WTC11 (cell line): ENCODE measurements at regions not wholly inside any gene's neighbourhood (a gene's known extent, or its start where the extent isn't known, plus 50 kb on each side); places are given as distances from the start of the nearest gene placed in this dataset.

ENCODE experiments used
- ATAC-seq: fragments of 200-7000 bp; cut with Tn5 transposase; 2 replicates; pipeline ENCODE4 v1.10.0; 2021; ENCODE audit warnings: mild to moderate bottlenecking, moderate library complexity
- CTCF ChIA-PET: fragments of 300-600 bp; sonication (Branson Sonifier 250); formaldehyde crosslinking; loops from one replicate; lab custom pipeline; 2021; ENCODE audit warnings: antibody characterized with exemption; lab: Charles Lee
- POLR2A ChIA-PET: fragments of 350-600 bp; sonication (Branson Sonifier 250); formaldehyde crosslinking; loops from one replicate; lab custom pipeline; 2021; ENCODE audit warnings: antibody characterized with exemption; lab: Charles Lee
- DNase-seq: peaks from one replicate; pipeline ENCODE4 v3.0.0; 2021; ENCODE audit warnings: low spot score
- H3K27ac Mint-ChIP-seq: 2 replicates; pipeline ENCODE4 v1.8.0; 2021; ENCODE audit warnings: mixed read lengths
- H3K27me3 Mint-ChIP-seq: 2 replicates; pipeline ENCODE4 v1.8.0; 2021; ENCODE audit warnings: low read depth, mild to moderate bottlenecking, moderate library complexity, mixed read lengths
- H3K36me3 Mint-ChIP-seq: 2 replicates; pipeline ENCODE4 v1.8.0; 2021; ENCODE audit warnings: mixed read lengths
- H3K4me1 Mint-ChIP-seq: 2 replicates; pipeline ENCODE4 v1.8.0; 2022; ENCODE audit warnings: mixed read lengths
- H3K4me3 Mint-ChIP-seq: 2 replicates; pipeline ENCODE4 v1.8.0; 2021; ENCODE audit warnings: mild to moderate bottlenecking, moderate library complexity, mixed read lengths
- H3K9me3 Mint-ChIP-seq: 2 replicates; pipeline ENCODE4 v1.8.0; 2021; ENCODE audit warnings: mixed read lengths
- ATF1 ChIP-seq: sonication (generic); formaldehyde crosslinking; IDR thresholded peaks from 2 replicates; pipeline ENCODE4 v1.8.1; 2023; ENCODE audit warnings: mild to moderate bottlenecking, moderate library complexity, missing genetic modification reagents
- ETV6 ChIP-seq: sonication (generic); formaldehyde crosslinking; IDR thresholded peaks from 2 replicates; pipeline ENCODE4 v1.8.1; 2022; ENCODE audit warnings: mild to moderate bottlenecking, missing genetic modification reagents
- NFE2L1 ChIP-seq: sonication (generic); formaldehyde crosslinking; IDR thresholded peaks from 2 replicates; pipeline ENCODE4 v1.8.1; 2023; ENCODE audit warnings: missing genetic modification reagents
- PRRX2 ChIP-seq: fragments of 250-450 bp; sonication (Bioruptor Pico); IDR thresholded peaks from 2 replicates; pipeline ENCODE4 v1.8.0; 2021; ENCODE audit warnings: mild to moderate bottlenecking
- ZNF232 ChIP-seq: sonication (generic); formaldehyde crosslinking; IDR thresholded peaks from 2 replicates; pipeline ENCODE4 v1.8.0; 2022; ENCODE audit warnings: mild to moderate bottlenecking, missing genetic modification reagents
- ZNF263 ChIP-seq: sonication (generic); formaldehyde crosslinking; IDR thresholded peaks from 2 replicates; pipeline ENCODE4 v1.8.1; 2022; ENCODE audit warnings: low read depth, mild to moderate bottlenecking, moderate library complexity, missing genetic modification reagents
- ZNF317 ChIP-seq: sonication (generic); formaldehyde crosslinking; IDR thresholded peaks from 2 replicates; pipeline ENCODE4 v1.8.1; 2023; ENCODE audit warnings: low read depth, mild to moderate bottlenecking, moderate library complexity, missing genetic modification reagents, borderline replicate concordance
- ZNF671 ChIP-seq: fragments of 250-450 bp; sonication (Bioruptor Pico); IDR thresholded peaks from 2 replicates; pipeline ENCODE4 v1.8.0; 2021; ENCODE audit warnings: mild to moderate bottlenecking
- TF ChIP-seq, protein P1 (sequence below): sonication (generic); formaldehyde crosslinking; IDR thresholded peaks from 2 replicates; pipeline ENCODE4 v1.8.0; 2023; ENCODE audit warnings: mild to moderate bottlenecking, missing genetic modification reagents
- TF ChIP-seq, protein P2 (sequence below): sonication (generic); formaldehyde crosslinking; IDR thresholded peaks from 2 replicates; pipeline ENCODE4 v1.8.1; 2022; ENCODE audit warnings: mild to moderate bottlenecking, missing genetic modification reagents, moderate library complexity, borderline replicate concordance
- TF ChIP-seq, protein P3 (sequence below): sonication (generic); formaldehyde crosslinking; IDR thresholded peaks from 2 replicates; pipeline ENCODE4 v1.8.1; 2022; ENCODE audit warnings: missing genetic modification reagents, borderline replicate concordance
- TF ChIP-seq, protein P4 (sequence below): fragments of 250-450 bp; sonication (Bioruptor Pico); IDR thresholded peaks from 2 replicates; pipeline ENCODE4 v1.9.0; 2021; ENCODE audit warnings: mild to moderate bottlenecking
- TF ChIP-seq, protein P5 (sequence below): sonication (generic); formaldehyde crosslinking; IDR thresholded peaks from 2 replicates; pipeline ENCODE4 v1.8.1; 2022; ENCODE audit warnings: low read depth, mild to moderate bottlenecking, moderate library complexity, missing genetic modification reagents, borderline replicate concordance
- TF ChIP-seq, protein P6 (sequence below): sonication (generic); formaldehyde crosslinking; IDR thresholded peaks from 2 replicates; pipeline ENCODE4 v1.8.1; 2023; ENCODE audit warnings: mild to moderate bottlenecking, missing genetic modification reagents, moderate library complexity

DNA sequence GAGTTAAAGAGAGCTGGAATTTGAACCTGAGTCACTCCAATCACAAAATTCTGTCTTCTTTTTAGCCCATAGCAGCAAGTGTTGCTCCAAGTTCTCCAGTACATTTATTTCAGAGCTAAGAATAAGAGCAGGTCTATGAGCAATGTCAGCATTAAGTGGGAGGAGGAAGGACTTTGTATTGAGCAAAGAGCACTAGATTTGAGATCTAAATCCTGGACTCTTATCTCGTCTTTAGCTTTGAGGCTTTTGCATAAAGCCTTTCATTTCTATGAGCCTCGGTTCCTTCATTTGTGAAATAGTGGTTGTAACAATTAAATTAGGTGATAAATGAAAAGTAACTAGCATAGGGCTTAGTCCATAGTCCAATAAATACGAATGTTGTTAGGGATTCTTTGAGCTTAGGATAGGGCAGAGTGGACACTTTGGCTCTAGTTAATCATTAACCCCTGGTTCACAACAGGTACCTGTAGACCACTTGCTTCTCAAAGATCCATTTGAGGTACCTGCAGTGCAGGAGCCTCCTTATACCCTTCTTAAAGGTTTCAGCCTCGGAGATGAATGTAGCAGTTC lies 464.1 kb upstream of the KLF4 start (continued):
- TF ChIP-seq, protein P1, sequence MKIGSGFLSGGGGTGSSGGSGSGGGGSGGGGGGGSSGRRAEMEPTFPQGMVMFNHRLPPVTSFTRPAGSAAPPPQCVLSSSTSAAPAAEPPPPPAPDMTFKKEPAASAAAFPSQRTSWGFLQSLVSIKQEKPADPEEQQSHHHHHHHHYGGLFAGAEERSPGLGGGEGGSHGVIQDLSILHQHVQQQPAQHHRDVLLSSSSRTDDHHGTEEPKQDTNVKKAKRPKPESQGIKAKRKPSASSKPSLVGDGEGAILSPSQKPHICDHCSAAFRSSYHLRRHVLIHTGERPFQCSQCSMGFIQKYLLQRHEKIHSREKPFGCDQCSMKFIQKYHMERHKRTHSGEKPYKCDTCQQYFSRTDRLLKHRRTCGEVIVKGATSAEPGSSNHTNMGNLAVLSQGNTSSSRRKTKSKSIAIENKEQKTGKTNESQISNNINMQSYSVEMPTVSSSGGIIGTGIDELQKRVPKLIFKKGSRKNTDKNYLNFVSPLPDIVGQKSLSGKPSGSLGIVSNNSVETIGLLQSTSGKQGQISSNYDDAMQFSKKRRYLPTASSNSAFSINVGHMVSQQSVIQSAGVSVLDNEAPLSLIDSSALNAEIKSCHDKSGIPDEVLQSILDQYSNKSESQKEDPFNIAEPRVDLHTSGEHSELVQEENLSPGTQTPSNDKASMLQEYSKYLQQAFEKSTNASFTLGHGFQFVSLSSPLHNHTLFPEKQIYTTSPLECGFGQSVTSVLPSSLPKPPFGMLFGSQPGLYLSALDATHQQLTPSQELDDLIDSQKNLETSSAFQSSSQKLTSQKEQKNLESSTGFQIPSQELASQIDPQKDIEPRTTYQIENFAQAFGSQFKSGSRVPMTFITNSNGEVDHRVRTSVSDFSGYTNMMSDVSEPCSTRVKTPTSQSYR (CRISPR knock-in tag) = no peak
- TF ChIP-seq, protein P2, sequence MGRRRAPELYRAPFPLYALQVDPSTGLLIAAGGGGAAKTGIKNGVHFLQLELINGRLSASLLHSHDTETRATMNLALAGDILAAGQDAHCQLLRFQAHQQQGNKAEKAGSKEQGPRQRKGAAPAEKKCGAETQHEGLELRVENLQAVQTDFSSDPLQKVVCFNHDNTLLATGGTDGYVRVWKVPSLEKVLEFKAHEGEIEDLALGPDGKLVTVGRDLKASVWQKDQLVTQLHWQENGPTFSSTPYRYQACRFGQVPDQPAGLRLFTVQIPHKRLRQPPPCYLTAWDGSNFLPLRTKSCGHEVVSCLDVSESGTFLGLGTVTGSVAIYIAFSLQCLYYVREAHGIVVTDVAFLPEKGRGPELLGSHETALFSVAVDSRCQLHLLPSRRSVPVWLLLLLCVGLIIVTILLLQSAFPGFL (CRISPR knock-in tag) = no peak

GRCh38 chr9:107952773-107953172 lies 463.2 kb upstream of the KLF4 start:
- CTCF ChIA-PET = no interaction called here
- Mint-ChIP-seq H3K36me3 (peaks cover 12% of the 10 kb centered on the region), H3K27me3 (no peaks in the 10 kb centered on the region), H3K4me3 (no peak overlapping the region), H3K4me1 (no peaks in the 10 kb centered on the region)
- POLR2A ChIA-PET = no interaction called here
- no peak for TF ChIP-seq ZNF317 (CRISPR knock-in tag)
- TF ChIP-seq ETV6 = no peak
- no peak for TF ChIP-seq ATF1 (CRISPR knock-in tag)
- TF ChIP-seq, protein P3, sequence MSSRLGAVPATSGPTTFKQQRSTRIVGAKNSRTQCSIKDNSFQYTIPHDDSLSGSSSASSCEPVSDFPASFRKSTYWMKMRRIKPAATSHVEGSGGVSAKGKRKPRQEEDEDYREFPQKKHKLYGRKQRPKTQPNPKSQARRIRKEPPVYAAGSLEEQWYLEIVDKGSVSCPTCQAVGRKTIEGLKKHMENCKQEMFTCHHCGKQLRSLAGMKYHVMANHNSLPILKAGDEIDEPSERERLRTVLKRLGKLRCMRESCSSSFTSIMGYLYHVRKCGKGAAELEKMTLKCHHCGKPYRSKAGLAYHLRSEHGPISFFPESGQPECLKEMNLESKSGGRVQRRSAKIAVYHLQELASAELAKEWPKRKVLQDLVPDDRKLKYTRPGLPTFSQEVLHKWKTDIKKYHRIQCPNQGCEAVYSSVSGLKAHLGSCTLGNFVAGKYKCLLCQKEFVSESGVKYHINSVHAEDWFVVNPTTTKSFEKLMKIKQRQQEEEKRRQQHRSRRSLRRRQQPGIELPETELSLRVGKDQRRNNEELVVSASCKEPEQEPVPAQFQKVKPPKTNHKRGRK (CRISPR knock-in tag) = no peak
- no peak for TF ChIP-seq ZNF232 (CRISPR knock-in tag)
- TF ChIP-seq ZNF671 = no peak
- TF ChIP-seq, protein P4, sequence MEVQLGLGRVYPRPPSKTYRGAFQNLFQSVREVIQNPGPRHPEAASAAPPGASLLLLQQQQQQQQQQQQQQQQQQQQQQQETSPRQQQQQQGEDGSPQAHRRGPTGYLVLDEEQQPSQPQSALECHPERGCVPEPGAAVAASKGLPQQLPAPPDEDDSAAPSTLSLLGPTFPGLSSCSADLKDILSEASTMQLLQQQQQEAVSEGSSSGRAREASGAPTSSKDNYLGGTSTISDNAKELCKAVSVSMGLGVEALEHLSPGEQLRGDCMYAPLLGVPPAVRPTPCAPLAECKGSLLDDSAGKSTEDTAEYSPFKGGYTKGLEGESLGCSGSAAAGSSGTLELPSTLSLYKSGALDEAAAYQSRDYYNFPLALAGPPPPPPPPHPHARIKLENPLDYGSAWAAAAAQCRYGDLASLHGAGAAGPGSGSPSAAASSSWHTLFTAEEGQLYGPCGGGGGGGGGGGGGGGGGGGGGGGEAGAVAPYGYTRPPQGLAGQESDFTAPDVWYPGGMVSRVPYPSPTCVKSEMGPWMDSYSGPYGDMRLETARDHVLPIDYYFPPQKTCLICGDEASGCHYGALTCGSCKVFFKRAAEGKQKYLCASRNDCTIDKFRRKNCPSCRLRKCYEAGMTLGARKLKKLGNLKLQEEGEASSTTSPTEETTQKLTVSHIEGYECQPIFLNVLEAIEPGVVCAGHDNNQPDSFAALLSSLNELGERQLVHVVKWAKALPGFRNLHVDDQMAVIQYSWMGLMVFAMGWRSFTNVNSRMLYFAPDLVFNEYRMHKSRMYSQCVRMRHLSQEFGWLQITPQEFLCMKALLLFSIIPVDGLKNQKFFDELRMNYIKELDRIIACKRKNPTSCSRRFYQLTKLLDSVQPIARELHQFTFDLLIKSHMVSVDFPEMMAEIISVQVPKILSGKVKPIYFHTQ (CRISPR knock-in tag) = no peak
- TF ChIP-seq PRRX2 (CRISPR knock-in tag) = no peak
- TF ChIP-seq, protein P5, sequence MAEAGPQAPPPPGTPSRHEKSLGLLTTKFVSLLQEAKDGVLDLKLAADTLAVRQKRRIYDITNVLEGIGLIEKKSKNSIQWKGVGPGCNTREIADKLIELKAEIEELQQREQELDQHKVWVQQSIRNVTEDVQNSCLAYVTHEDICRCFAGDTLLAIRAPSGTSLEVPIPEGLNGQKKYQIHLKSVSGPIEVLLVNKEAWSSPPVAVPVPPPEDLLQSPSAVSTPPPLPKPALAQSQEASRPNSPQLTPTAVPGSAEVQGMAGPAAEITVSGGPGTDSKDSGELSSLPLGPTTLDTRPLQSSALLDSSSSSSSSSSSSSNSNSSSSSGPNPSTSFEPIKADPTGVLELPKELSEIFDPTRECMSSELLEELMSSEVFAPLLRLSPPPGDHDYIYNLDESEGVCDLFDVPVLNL (CRISPR knock-in tag) = no peak
- no peak for TF ChIP-seq ZNF263 (CRISPR knock-in tag)
- TF ChIP-seq, all 79 proteins: peak for 0
- DNase-seq (no peak), ATAC-seq (no peak)
- Mint-ChIP-seq H3K27ac (no peak overlapping the region), H3K9me3 (peaks cover 20% of the 10 kb centered on the region)

DNA sequence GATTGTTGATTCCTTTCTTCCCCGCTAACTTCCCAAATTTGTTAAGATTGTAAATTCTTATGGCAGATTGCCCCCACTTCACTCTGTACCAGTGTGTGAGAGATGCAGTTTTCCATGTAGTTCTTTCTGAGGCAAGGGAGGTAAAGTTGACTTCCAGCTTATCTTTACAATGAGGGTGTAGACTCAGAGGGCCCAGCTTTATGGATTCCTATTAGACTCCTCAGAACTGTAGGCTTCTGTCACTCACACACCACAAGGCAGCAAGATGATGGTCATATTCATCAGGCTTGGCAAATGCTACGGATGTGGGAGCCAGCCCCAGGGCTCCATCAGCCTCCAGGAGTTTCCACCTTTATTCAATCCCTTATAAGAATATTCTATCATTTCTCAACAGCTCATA lies 461.9 kb upstream of the KLF4 start:
- ATAC-seq (no peak), DNase-seq (no peak)
- Mint-ChIP-seq H3K27ac (no peak overlapping the region), H3K9me3 (peaks cover 20% of the 10 kb centered on the region), H3K27me3 (no peaks in the 10 kb centered on the region), H3K4me1 (no peaks in the 10 kb centered on the region), H3K4me3 (no peak overlapping the region), H3K36me3 (peaks cover 12% of the 10 kb centered on the region)
- TF ChIP-seq NFE2L1 (CRISPR knock-in tag) = no peak
- TF ChIP-seq, protein P6, sequence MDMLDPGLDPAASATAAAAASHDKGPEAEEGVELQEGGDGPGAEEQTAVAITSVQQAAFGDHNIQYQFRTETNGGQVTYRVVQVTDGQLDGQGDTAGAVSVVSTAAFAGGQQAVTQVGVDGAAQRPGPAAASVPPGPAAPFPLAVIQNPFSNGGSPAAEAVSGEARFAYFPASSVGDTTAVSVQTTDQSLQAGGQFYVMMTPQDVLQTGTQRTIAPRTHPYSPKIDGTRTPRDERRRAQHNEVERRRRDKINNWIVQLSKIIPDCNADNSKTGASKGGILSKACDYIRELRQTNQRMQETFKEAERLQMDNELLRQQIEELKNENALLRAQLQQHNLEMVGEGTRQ = no peak
- CTCF ChIA-PET = no interaction called here
- POLR2A ChIA-PET = no interaction called here
